ENCODE measurements at regions not wholly inside any gene's neighbourhood (a gene's known extent, or its start where the extent isn't known, plus 50 kb on each side); places are given as distances from the start of the nearest gene placed in this dataset.
"Not testable (repeated sequence)": the region's sequence is repeated elsewhere in the genome, so short reads cannot be mapped to it uniquely, and the experiment has no call there.

- H3K27me3 Mint-ChIP-seq (ENCODE audit: low read depth); H3K27ac Mint-ChIP-seq; H3K36me3 Mint-ChIP-seq (ENCODE audit: low read depth); H3K4me1 Mint-ChIP-seq (ENCODE audit: low read depth); DNase-seq (ENCODE audit: low spot score); H3K4me3 Mint-ChIP-seq (ENCODE audit: low read depth); intact Hi-C loops (cut with micrococcal nuclease): not testable (repeated sequence)
- H3K9me3 Mint-ChIP-seq: peaks cover 25% of the 10 kb centered on the region
Measured at GRCh38 chr17:71513725-71514124, 607.1 kb upstream of the SOX9 start.

GRCh38 chr17:71516149-71516548 lies 604.7 kb upstream of the SOX9 start:
- H3K27me3 Mint-ChIP-seq (ENCODE audit: low read depth): no peaks in the 10 kb centered on the region
- intact Hi-C loops (cut with micrococcal nuclease): no loop called here

GRCh38 chr17:71519285-71519684 lies 601.5 kb upstream of the SOX9 start:
- intact Hi-C loops (cut with micrococcal nuclease): no loop called here
- DNase-seq (ENCODE audit: low spot score): no peak
- H3K27me3 Mint-ChIP-seq (ENCODE audit: low read depth): no peaks in the 10 kb centered on the region
- H3K4me1 Mint-ChIP-seq (ENCODE audit: low read depth): no peaks in the 10 kb centered on the region
- no peaks in the 10 kb centered on the region for H3K36me3 Mint-ChIP-seq (ENCODE audit: low read depth)
- H3K9me3 Mint-ChIP-seq: peaks cover 45% of the 10 kb centered on the region
- H3K4me3 Mint-ChIP-seq (ENCODE audit: low read depth): no peak overlapping the region
- no peak overlapping the region for H3K27ac Mint-ChIP-seq

More at GRCh38 chr17:71516149-71516548, 604.7 kb upstream of the SOX9 start:
- no peak for DNase-seq (ENCODE audit: low spot score)
- H3K4me1 Mint-ChIP-seq (ENCODE audit: low read depth): no peaks in the 10 kb centered on the region
- H3K9me3 Mint-ChIP-seq: peaks cover 30% of the 10 kb centered on the region
- no peaks in the 10 kb centered on the region for H3K36me3 Mint-ChIP-seq (ENCODE audit: low read depth)
- no peak overlapping the region for H3K27ac Mint-ChIP-seq
- H3K4me3 Mint-ChIP-seq (ENCODE audit: low read depth): no peak overlapping the region

GRCh38 chr17:71521724-71522123 lies 599.1 kb upstream of the SOX9 start:
- Mint-ChIP-seq H3K27me3 (ENCODE audit: low read depth) (no peaks in the 10 kb centered on the region), H3K27ac (no peak overlapping the region), H3K36me3 (ENCODE audit: low read depth) (no peaks in the 10 kb centered on the region), H3K4me3 (ENCODE audit: low read depth) (no peak overlapping the region), H3K4me1 (ENCODE audit: low read depth) (no peaks in the 10 kb centered on the region), H3K9me3 (peaks cover 32% of the 10 kb centered on the region)
- DNase-seq (ENCODE audit: low spot score): no peak
- intact Hi-C loops (cut with micrococcal nuclease): no loop called here

GRCh38 chr17:71522383-71522782 lies 598.4 kb upstream of the SOX9 start:
- H3K4me1 Mint-ChIP-seq (ENCODE audit: low read depth): no peaks in the 10 kb centered on the region
- H3K36me3 Mint-ChIP-seq (ENCODE audit: low read depth): no peaks in the 10 kb centered on the region
- intact Hi-C loops (cut with micrococcal nuclease): no loop called here
- peaks cover 32% of the 10 kb centered on the region for H3K9me3 Mint-ChIP-seq
- no peak overlapping the region for H3K27ac Mint-ChIP-seq
- H3K27me3 Mint-ChIP-seq (ENCODE audit: low read depth): no peaks in the 10 kb centered on the region
- H3K4me3 Mint-ChIP-seq (ENCODE audit: low read depth): no peak overlapping the region
- no peak for DNase-seq (ENCODE audit: low spot score)

GRCh38 chr17:71527311-71527710 lies 593.5 kb upstream of the SOX9 start:
- intact Hi-C loops (cut with micrococcal nuclease): no loop called here
- no peak for DNase-seq (ENCODE audit: low spot score)
- Mint-ChIP-seq H3K27ac (no peak overlapping the region), H3K4me1 (ENCODE audit: low read depth) (no peaks in the 10 kb centered on the region), H3K27me3 (ENCODE audit: low read depth) (no peaks in the 10 kb centered on the region), H3K9me3 (peaks cover 13% of the 10 kb centered on the region), H3K36me3 (ENCODE audit: low read depth) (no peaks in the 10 kb centered on the region), H3K4me3 (ENCODE audit: low read depth) (no peak overlapping the region)

GRCh38 chr17:71528210-71528609 lies 592.6 kb upstream of the SOX9 start:
- Mint-ChIP-seq H3K4me3 (ENCODE audit: low read depth) (no peak overlapping the region), H3K9me3 (peaks cover 13% of the 10 kb centered on the region), H3K27ac (no peak overlapping the region), H3K4me1 (ENCODE audit: low read depth) (no peaks in the 10 kb centered on the region), H3K27me3 (ENCODE audit: low read depth) (no peaks in the 10 kb centered on the region), H3K36me3 (ENCODE audit: low read depth) (no peaks in the 10 kb centered on the region)
- DNase-seq (ENCODE audit: low spot score): no peak
- intact Hi-C loops (cut with micrococcal nuclease): no loop called here

- Mint-ChIP-seq H3K9me3 (peaks cover 15% of the 10 kb centered on the region), H3K27ac (no peak overlapping the region), H3K27me3 (ENCODE audit: low read depth) (no peaks in the 10 kb centered on the region), H3K4me3 (ENCODE audit: low read depth) (no peak overlapping the region), H3K36me3 (ENCODE audit: low read depth) (no peaks in the 10 kb centered on the region), H3K4me1 (ENCODE audit: low read depth) (no peaks in the 10 kb centered on the region)
- no peak for DNase-seq (ENCODE audit: low spot score)
- intact Hi-C loops (cut with micrococcal nuclease): no loop called here
Measured at GRCh38 chr17:71530248-71530647, 590.6 kb upstream of the SOX9 start.

- H3K9me3 Mint-ChIP-seq: peaks cover 22% of the 10 kb centered on the region
- no peak overlapping the region for H3K4me3 Mint-ChIP-seq (ENCODE audit: low read depth)
- H3K27ac Mint-ChIP-seq: no peak overlapping the region
- no peak for DNase-seq (ENCODE audit: low spot score)
- no peaks in the 10 kb centered on the region for H3K27me3 Mint-ChIP-seq (ENCODE audit: low read depth)
- H3K36me3 Mint-ChIP-seq (ENCODE audit: low read depth): no peaks in the 10 kb centered on the region
- no peaks in the 10 kb centered on the region for H3K4me1 Mint-ChIP-seq (ENCODE audit: low read depth)
- intact Hi-C loops (cut with micrococcal nuclease): no loop called here
Measured at GRCh38 chr17:71535321-71535720, 585.5 kb upstream of the SOX9 start.

GRCh38 chr17:71546419-71546818 lies 574.4 kb upstream of the SOX9 start:
- H3K4me1 Mint-ChIP-seq (ENCODE audit: low read depth): no peaks in the 10 kb centered on the region
- intact Hi-C loops (cut with micrococcal nuclease): no loop called here
- H3K27ac Mint-ChIP-seq: no peak overlapping the region
- H3K36me3 Mint-ChIP-seq (ENCODE audit: low read depth): no peaks in the 10 kb centered on the region
- H3K4me3 Mint-ChIP-seq (ENCODE audit: low read depth): no peak overlapping the region
- DNase-seq (ENCODE audit: low spot score): no peak
- peaks cover 37% of the 10 kb centered on the region for H3K9me3 Mint-ChIP-seq
- H3K27me3 Mint-ChIP-seq (ENCODE audit: low read depth): no peaks in the 10 kb centered on the region

- no peak for DNase-seq (ENCODE audit: low spot score)
- Mint-ChIP-seq H3K27me3 (ENCODE audit: low read depth) (no peaks in the 10 kb centered on the region), H3K4me1 (ENCODE audit: low read depth) (no peaks in the 10 kb centered on the region), H3K4me3 (ENCODE audit: low read depth) (no peak overlapping the region), H3K36me3 (ENCODE audit: low read depth) (no peaks in the 10 kb centered on the region), H3K27ac (no peak overlapping the region), H3K9me3 (peaks cover 38% of the 10 kb centered on the region)
- intact Hi-C loops (cut with micrococcal nuclease): no loop called here
Measured at GRCh38 chr17:71547904-71548303, 572.9 kb upstream of the SOX9 start.

GRCh38 chr17:71548540-71549190 lies 572.2 kb upstream of the SOX9 start:
- H3K4me1 Mint-ChIP-seq (ENCODE audit: low read depth): no peaks in the 10 kb centered on the region
- H3K27ac Mint-ChIP-seq: no peak overlapping the region
- DNase-seq (ENCODE audit: low spot score): no peak
- H3K4me3 Mint-ChIP-seq (ENCODE audit: low read depth): no peak overlapping the region
- H3K9me3 Mint-ChIP-seq: peaks cover 39% of the 10 kb centered on the region
- H3K27me3 Mint-ChIP-seq (ENCODE audit: low read depth): no peaks in the 10 kb centered on the region
- intact Hi-C loops (cut with micrococcal nuclease): no loop called here
- no peaks in the 10 kb centered on the region for H3K36me3 Mint-ChIP-seq (ENCODE audit: low read depth)

- peaks cover 30% of the 10 kb centered on the region for H3K9me3 Mint-ChIP-seq
- intact Hi-C loops (cut with micrococcal nuclease): no loop called here
- H3K36me3 Mint-ChIP-seq (ENCODE audit: low read depth): no peaks in the 10 kb centered on the region
- H3K27me3 Mint-ChIP-seq (ENCODE audit: low read depth): no peaks in the 10 kb centered on the region
- no peaks in the 10 kb centered on the region for H3K4me1 Mint-ChIP-seq (ENCODE audit: low read depth)
- no peak overlapping the region for H3K27ac Mint-ChIP-seq
- no peak for DNase-seq (ENCODE audit: low spot score)
- H3K4me3 Mint-ChIP-seq (ENCODE audit: low read depth): no peak overlapping the region
Measured at GRCh38 chr17:71550675-71551074, 570.1 kb upstream of the SOX9 start.

GRCh38 chr17:71553381-71553780 lies 567.4 kb upstream of the SOX9 start:
- DNase-seq (ENCODE audit: low spot score): no peak
- Mint-ChIP-seq H3K4me1 (ENCODE audit: low read depth) (no peaks in the 10 kb centered on the region), H3K27me3 (ENCODE audit: low read depth) (no peaks in the 10 kb centered on the region), H3K4me3 (ENCODE audit: low read depth) (no peak overlapping the region), H3K27ac (no peak overlapping the region), H3K36me3 (ENCODE audit: low read depth) (no peaks in the 10 kb centered on the region), H3K9me3 (peaks cover 36% of the 10 kb centered on the region)
- intact Hi-C loops (cut with micrococcal nuclease): no loop called here

Data from activated T-helper 2 cell treated with anti-CD3 and anti-CD28 coated beads, Interferon-gamma antibody, Interleukin-2, Interleukin-4, amounts not matched to agents 10 μg/mL and 5 μg/mL and 100 μg/mL, durations not matched to agents 14 hours and 24 hours and 36 hours (primary cell).